GF-D8 (cell line): ENCODE measurements at regions not wholly inside any gene's neighbourhood (a gene's known extent, or its start where the extent isn't known, plus 50 kb on each side); places are given as distances from the start of the nearest gene placed in this dataset.

Source experiments
- DNase-seq: peaks from one replicate; lab custom pipeline; 2025; lab: John Stamatoyannopoulos, UW

GRCh38 chr7:112594397-112594796 is 113.6 kb downstream of the LSMEM1 start:
- DNase-seq = no peak

GRCh38 chr7:112596260-112596659 is 115.5 kb downstream of the LSMEM1 start:
- DNase-seq = no peak

- DNase-seq = no peak
Observed at GRCh38 chr7:112596981-112597380, 116.2 kb downstream of the LSMEM1 start.

DNA sequence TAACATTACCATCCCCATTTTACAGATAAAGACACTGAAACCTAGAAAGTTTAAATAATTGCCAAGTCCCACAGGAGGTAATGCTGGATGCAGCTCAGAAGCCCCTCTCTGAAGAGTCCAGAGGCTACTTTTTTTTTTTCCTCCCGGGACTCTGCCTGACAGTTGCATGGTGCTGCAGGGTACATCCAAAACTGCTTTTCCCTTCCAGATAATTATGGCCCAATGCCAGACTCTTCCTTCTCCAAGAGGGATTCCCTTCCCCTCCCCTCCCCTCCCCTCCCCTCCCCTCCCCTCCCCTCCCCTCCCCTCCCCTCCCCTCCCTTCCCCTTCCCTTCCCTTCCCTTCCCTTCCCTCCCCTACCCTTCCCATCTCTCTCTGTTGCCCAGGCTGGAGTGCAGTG is 122.9 kb downstream of the LSMEM1 start:
- no peak for DNase-seq

GRCh38 chr7:112610636-112611035 is 129.8 kb downstream of the LSMEM1 start:
- no peak for DNase-seq

GRCh38 chr7:112615701-112616100 is 134.9 kb downstream of the LSMEM1 start:
- DNase-seq = no peak

- DNase-seq = no peak
Observed at GRCh38 chr7:112616295-112616694, 135.5 kb downstream of the LSMEM1 start.

DNA sequence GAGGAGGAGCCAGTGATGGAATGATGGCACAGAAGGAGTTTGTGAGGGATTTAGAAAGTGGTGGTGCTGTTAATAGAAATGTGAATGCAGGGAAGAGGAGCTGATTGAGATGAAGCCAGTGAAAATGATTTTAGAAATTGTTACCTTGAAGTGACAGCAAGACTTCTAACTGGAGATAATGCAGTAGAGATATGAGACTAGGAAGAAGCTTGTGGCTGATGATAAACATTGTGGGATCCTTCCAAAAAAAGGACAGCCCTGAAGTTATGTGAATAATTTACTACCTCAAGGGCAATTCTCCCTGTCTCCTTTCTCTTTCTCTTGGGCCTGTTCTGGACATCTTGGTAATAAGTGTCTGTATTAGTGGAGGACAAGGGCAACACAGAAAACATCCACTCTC is 138.6 kb downstream of the LSMEM1 start:
- DNase-seq = no peak

DNA sequence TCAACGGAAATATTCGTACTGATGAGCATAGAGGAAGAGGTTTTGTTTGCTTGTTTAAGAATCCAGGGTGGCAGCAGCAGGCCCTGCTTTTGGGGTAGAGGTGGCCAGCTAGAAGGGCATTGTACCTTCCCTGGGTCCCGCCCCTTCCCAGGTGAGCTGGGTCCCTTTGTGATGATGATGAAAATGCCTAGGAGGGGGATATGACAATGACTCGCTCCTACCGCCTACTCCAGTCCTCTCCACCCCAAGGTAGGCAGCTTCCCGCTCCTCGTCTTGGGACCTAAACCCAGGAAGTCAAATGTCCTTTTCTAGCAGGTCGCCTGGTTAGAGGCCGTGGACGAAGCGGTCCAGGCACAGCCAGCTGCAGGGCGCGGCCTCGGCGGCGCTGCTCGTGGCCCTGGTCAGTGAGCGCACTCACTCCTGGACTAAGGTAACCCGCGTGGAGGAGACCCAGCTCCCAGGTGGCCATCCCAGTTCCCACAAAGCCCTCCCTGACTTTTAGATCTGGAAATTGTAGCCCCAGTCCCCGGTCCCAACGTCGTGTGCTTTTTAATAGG is 141.4 kb downstream of the LSMEM1 start:
- DNase-seq = no peak

GRCh38 chr7:112624416-112624815 is 143.6 kb downstream of the LSMEM1 start:
- DNase-seq = no peak

DNA sequence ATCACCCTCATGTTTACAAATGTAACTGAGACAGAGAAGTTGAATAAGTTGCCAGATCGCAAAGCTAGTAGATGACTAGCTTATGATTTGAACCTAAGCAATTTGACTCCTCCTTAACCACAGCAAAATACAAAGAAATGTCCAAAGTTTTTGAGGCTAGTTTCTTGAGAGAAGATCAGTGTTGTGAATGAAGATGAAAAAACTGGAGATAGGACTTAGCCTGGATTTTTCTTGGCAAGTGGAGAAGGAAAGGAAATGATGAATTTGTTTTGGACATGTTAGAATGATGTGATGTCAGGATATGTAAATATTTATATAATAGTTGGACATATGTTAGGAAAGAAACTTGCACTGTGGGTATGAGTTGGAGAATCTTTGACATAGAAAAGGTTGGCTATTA is 149.8 kb downstream of the LSMEM1 start:
- no peak for DNase-seq

GRCh38 chr7:112634107-112634506 is 153.3 kb downstream of the LSMEM1 start:
- DNase-seq = no peak

DNA sequence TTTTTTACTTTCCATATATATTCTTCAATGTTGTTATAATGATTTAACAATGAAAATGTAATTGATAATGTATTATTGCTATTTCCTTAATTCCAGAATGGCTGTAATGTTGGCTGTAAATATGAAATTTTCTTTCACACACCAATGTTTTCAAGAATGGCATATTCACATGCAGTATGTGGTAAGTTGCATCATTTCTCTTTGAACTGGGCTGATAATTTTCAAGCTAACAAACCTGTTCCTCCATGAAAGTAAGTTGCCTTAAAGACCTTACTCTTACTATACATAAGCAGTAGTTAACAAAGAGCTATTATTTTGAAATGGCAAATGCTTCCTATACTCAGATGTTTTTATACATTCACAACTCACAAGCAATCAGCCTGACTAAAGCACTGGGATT is 154.5 kb downstream of the TMEM168 start:
- no peak for DNase-seq

DNA sequence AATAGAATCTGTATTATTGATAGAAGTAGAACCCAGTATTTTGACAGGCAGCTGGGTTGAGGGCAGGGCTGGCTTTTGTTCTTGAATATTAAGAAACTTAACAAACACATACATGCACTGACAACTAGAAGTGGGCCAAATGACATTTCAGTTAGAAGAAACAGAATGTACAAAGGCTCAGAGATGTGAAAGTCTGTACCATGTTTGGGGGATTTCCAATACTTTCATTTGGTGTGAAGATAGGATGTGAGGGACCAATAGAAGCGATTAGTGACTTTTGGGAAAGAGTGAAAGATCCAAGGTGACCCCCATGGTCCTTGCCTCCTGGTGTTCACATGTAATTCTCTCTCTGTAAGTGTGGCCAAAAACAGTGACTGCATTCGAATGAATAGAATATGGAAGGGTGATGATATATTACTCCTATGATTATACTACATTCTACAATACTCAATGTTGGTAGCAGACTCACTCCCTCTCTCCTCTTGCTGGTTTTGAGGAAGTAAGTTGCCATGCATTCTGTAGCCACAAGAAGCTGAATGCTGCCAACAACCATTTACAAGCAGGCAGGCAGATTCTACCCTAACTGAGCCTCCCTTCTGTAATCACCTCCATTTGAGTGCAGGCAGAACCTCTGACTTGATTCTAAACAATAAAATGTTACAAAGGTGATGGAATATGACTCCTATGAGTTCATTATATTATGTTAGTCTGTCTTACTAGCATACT is 151.4 kb downstream of the TMEM168 start:
- no peak for DNase-seq

GRCh38 chr7:112640685-112641084 is 149.5 kb downstream of the TMEM168 start:
- no peak for DNase-seq

- DNase-seq = no peak
Observed at GRCh38 chr7:112646783-112647182, 143.4 kb downstream of the TMEM168 start.

GRCh38 chr7:112648781-112649180 is 141.4 kb downstream of the TMEM168 start:
- DNase-seq = no peak

DNA sequence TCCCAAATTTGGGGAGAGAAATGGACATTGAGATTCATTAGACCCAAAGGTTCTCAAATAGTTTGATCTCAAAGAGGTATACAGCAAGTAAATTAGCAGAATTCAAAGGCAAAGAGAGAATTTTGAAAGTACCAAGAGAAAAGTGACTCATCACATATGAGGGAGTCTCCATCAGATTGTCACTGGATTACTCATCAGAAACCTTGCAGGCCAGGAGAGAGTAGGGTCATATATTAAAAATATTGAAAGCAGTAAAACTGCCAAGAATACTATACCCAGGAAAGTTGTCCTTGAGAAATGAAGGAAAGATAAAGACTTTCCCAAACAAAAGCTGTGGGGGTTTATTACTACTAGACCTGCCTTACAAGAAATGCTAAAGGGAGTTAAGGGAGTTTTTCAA is 140.6 kb downstream of the TMEM168 start:
- DNase-seq = no peak

- no peak for DNase-seq
Observed at GRCh38 chr7:112654322-112655216, 135.6 kb downstream of the TMEM168 start.

DNA sequence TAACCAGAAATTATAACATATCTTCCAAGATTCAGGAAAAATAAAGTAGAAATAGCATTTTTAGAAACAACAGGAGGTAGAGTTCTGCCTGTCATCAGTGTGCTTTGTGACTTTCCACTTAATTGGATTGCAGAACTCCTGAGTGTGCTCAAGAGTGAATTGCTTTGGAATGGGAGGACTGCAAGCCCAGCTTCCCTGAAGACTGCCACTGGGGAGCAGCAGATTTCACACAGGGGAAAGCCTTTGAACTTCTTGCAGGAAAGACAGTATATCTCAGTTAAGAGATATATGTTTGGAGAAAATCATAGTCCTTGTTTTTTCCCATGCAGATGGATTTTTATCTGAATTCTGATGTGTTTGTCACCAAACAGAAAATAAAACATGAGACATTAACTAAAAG is 124.5 kb downstream of the TMEM168 start:
- no peak for DNase-seq

DNA sequence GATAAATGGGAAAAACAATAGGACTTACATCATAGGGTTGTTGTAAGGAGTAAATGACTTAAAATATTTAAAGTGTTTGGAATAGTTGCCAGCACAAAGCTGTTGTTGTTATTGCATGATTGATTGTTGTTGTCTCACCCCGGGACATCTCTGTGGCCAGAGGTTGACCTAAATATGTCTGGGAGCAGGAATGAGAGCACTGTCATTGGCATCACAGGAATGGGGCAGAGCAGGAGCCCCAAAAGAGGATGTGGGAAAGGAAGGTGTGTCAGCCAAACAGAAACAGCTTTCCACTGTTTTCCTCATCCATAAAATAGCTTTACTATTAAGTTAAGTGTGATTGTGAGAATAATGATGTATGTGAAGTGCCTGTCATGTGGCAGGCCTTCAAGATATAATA is 121.6 kb downstream of the TMEM168 start:
- DNase-seq = no peak

GRCh38 chr7:112669306-112669705 is 120.9 kb downstream of the TMEM168 start:
- DNase-seq = no peak

- no peak for DNase-seq
Observed at GRCh38 chr7:112670193-112670592, 120.0 kb downstream of the TMEM168 start.
